Activated CD8-positive, alpha-beta T cell treated with anti-CD3 and anti-CD28 coated beads for 36 hours (primary cell): ENCODE measurements at regions not wholly inside any gene's neighbourhood (a gene's known extent, or its start where the extent isn't known, plus 50 kb on each side); places are given as distances from the start of the nearest gene placed in this dataset.

Experiments
- ATAC-seq: fragments of 200-7000 bp; cut with Tn5 transposase; one replicate; pipeline ENCODE4 v1.10.0; 2021; ENCODE audit warnings: mild to moderate bottlenecking, moderate library complexity
- CTCF ChIA-PET: fragments of 350-600 bp; sonication (Branson Sonifier 250); formaldehyde crosslinking; loops from one replicate; lab custom pipeline; 2021; ENCODE audit warnings: antibody characterized with exemption; lab: Charles Lee
- POLR2A ChIA-PET: fragments of 350-600 bp; sonication (Branson Sonifier 250); formaldehyde crosslinking; loops from one replicate; lab custom pipeline; 2021; ENCODE audit warnings: antibody characterized with exemption; lab: Charles Lee
- DNase-seq: peaks from one replicate; pipeline ENCODE4 v3.0.0-alpha.2; 2020
- H3K27ac Mint-ChIP-seq: one replicate; pipeline ENCODE4 v1.8.0; 2021; ENCODE audit warnings: mild to moderate bottlenecking, mixed read lengths
- H3K27me3 Mint-ChIP-seq: one replicate; pipeline ENCODE4 v1.8.0; 2021; ENCODE audit warnings: mixed read lengths
- H3K36me3 Mint-ChIP-seq: one replicate; pipeline ENCODE4 v1.8.0; 2021; ENCODE audit warnings: low read depth, mixed read lengths
- H3K4me1 Mint-ChIP-seq: one replicate; pipeline ENCODE4 v1.8.0; 2021; ENCODE audit warnings: low read depth, mixed read lengths
- H3K4me3 Mint-ChIP-seq: one replicate; pipeline ENCODE4 v1.8.0; 2021; ENCODE audit warnings: mild to moderate bottlenecking, moderate library complexity, mixed read lengths
- H3K9me3 Mint-ChIP-seq: one replicate; pipeline ENCODE4 v1.8.0; 2021; ENCODE audit warnings: mixed read lengths
- intact Hi-C: fragments of 100-400 bp; cut with micrococcal nuclease; formaldehyde crosslinking; loops from one replicate; pipeline ENCODE4 v1.10.0; 2022
- TF ChIP-seq, protein P1 (sequence below): fragments of 200-600 bp; IDR thresholded peaks from one replicate; pipeline ENCODE4 v1.8.0; 2022; ENCODE audit warnings: antibody characterized with exemption, mild to moderate bottlenecking

GRCh38 chr11:69869311-69869939 lies 50.2 kb upstream of the FGF3 start:
- TF ChIP-seq, protein P1, sequence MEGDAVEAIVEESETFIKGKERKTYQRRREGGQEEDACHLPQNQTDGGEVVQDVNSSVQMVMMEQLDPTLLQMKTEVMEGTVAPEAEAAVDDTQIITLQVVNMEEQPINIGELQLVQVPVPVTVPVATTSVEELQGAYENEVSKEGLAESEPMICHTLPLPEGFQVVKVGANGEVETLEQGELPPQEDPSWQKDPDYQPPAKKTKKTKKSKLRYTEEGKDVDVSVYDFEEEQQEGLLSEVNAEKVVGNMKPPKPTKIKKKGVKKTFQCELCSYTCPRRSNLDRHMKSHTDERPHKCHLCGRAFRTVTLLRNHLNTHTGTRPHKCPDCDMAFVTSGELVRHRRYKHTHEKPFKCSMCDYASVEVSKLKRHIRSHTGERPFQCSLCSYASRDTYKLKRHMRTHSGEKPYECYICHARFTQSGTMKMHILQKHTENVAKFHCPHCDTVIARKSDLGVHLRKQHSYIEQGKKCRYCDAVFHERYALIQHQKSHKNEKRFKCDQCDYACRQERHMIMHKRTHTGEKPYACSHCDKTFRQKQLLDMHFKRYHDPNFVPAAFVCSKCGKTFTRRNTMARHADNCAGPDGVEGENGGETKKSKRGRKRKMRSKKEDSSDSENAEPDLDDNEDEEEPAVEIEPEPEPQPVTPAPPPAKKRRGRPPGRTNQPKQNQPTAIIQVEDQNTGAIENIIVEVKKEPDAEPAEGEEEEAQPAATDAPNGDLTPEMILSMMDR: no peak
- Mint-ChIP-seq H3K27me3 (peaks cover 12% of the 10 kb centered on the region), H3K4me1 (no peaks in the 10 kb centered on the region), H3K4me3 (no peak overlapping the region), H3K36me3 (no peaks in the 10 kb centered on the region), H3K9me3 (no peaks in the 10 kb centered on the region), H3K27ac (no peak overlapping the region)
- ChIA-PET POLR2A (no interaction called here), CTCF (no interaction called here)
- intact Hi-C loops: no loop called here
- ATAC-seq (no peak), DNase-seq (no peak)

- TF ChIP-seq, protein P1: no peak
- intact Hi-C loops: no loop called here
- POLR2A ChIA-PET: no interaction called here
- DNase-seq: no peak
- Mint-ChIP-seq H3K27ac (no peak overlapping the region), H3K27me3 (peaks cover 9% of the 10 kb centered on the region), H3K9me3 (no peaks in the 10 kb centered on the region), H3K4me1 (no peaks in the 10 kb centered on the region), H3K4me3 (no peak overlapping the region), H3K36me3 (no peaks in the 10 kb centered on the region)
- CTCF ChIA-PET: no interaction called here
- no peak for ATAC-seq
Observed at GRCh38 chr11:69870766-69871165, 51.5 kb upstream of the FGF3 start.

DNA sequence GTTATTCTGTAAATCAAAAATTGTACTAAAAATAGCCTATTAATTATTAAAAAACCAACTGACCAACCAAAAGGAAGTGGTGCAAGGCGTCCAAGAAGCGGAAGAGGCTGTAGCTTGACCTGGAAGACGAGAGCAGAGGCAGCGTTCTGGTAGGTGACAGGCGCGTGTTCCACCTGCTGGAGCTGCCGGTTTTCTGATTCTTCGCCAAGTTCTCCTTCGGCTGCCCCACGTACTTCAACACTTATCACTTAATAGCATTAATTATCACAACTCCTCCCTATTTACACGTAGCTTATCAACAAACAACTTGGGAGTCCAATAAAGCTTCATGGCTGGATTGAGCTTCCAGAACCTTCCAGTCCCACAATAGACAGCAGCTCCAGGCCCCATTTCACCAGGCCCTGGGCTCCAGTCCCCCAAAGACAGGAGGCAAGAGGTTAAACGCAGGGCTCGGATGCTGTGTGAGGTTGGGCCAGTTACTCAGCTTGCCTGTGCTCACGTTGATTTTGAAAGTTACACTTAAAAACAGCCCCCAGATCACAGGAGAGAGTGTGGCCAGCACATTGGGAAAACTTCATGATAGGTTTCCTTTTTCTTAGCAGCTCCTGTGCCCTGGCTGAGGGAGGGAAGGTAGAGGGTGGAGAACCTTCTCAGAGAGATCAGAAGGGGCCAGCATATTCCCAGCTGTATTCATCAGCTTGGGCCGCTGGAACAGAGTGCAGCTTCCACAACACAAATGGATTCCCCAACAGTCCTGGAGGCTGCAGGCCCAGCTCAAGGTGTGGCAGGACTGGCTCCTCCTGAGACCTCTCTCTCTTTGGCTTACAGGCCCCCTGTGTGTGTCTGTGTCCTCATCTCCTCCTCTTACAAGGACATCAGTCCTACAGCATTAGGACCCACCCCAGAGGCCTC lies 54.2 kb upstream of the FGF3 start:
- DNase-seq: no peak
- intact Hi-C loops: no loop called here
- no peak for ATAC-seq
- Mint-ChIP-seq H3K4me3 (no peak overlapping the region), H3K36me3 (no peaks in the 10 kb centered on the region), H3K9me3 (no peaks in the 10 kb centered on the region), H3K4me1 (no peaks in the 10 kb centered on the region), H3K27me3 (peaks cover 6% of the 10 kb centered on the region), H3K27ac (no peak overlapping the region)
- POLR2A ChIA-PET: no interaction called here
- TF ChIP-seq, protein P1: no peak
- CTCF ChIA-PET: interaction anchor here (1.0 kb wide), 1 partner anchor 15 kb away, joined by 4 read pairs; no protein-coding TSS in a partner anchor

- intact Hi-C loops: no loop called here
- Mint-ChIP-seq H3K27me3 (no peaks in the 10 kb centered on the region), H3K36me3 (no peaks in the 10 kb centered on the region), H3K27ac (no peak overlapping the region), H3K4me1 (no peaks in the 10 kb centered on the region), H3K9me3 (no peaks in the 10 kb centered on the region), H3K4me3 (no peak overlapping the region)
- DNase-seq (no peak), ATAC-seq (no peak)
- POLR2A ChIA-PET: no interaction called here
- CTCF ChIA-PET: interaction anchor here (1.0 kb wide), 1 partner anchor 14 kb away, joined by 4 read pairs; no protein-coding TSS in a partner anchor
- TF ChIP-seq, protein P1: no peak
Observed at GRCh38 chr11:69874178-69874983, 55.2 kb upstream of the FGF3 start.
